SU-DHL-6 (cell line): ENCODE measurements at regions not wholly inside any gene's neighbourhood (a gene's known extent, or its start where the extent isn't known, plus 50 kb on each side); places are given as distances from the start of the nearest gene placed in this dataset.

Source experiments
- EZH2phosphoT487 ChIP-seq: fragments of 200-600 bp; sonication (generic), shearing (Covaris generic); conservative IDR thresholded peaks from 2 replicates; pipeline ENCODE4 v1.6.1; 2018; ENCODE audit warnings: mild to moderate bottlenecking, antibody characterized with exemption, low read length, moderate library complexity, mixed read lengths
- TF ChIP-seq, protein P1 (sequence below): fragments of 200-600 bp; sonication (generic); IDR thresholded peaks from one replicate; pipeline ENCODE4 v1.5.1; 2017; ENCODE audit warnings: antibody characterized with exemption, mild to moderate bottlenecking, low read length, moderate library complexity; ENCODE audit not compliant: insufficient read depth, poor library complexity, severe bottlenecking

DNA sequence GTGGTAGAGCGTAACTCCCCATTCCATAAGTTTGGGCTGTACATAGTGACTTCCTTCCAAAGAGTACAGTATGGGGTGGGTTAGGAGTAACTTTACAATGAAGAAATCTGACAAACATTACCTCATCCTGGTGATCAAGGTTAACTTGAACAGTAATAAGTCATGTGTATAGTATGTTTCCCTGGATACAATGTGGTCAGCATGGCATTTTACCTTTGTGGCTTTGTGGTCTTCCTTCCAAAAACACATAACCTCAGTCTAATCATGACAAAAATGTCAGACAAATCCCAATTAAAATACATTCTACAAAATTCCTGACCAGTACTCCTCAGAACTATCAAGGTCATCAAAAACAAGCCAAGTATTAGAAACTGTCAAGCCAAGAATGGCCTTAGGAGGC, 225.1 kb downstream of the UBE3D start:
- TF ChIP-seq, protein P1, sequence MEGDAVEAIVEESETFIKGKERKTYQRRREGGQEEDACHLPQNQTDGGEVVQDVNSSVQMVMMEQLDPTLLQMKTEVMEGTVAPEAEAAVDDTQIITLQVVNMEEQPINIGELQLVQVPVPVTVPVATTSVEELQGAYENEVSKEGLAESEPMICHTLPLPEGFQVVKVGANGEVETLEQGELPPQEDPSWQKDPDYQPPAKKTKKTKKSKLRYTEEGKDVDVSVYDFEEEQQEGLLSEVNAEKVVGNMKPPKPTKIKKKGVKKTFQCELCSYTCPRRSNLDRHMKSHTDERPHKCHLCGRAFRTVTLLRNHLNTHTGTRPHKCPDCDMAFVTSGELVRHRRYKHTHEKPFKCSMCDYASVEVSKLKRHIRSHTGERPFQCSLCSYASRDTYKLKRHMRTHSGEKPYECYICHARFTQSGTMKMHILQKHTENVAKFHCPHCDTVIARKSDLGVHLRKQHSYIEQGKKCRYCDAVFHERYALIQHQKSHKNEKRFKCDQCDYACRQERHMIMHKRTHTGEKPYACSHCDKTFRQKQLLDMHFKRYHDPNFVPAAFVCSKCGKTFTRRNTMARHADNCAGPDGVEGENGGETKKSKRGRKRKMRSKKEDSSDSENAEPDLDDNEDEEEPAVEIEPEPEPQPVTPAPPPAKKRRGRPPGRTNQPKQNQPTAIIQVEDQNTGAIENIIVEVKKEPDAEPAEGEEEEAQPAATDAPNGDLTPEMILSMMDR, result no peak
- TF ChIP-seq EZH2phosphoT487, result no peak
